ENCODE measurements at regions not wholly inside any gene's neighbourhood (a gene's known extent, or its start where the extent isn't known, plus 50 kb on each side); places are given as distances from the start of the nearest gene placed in this dataset.
A peak's percentile ranks its signal among the peaks of the same experiment; 100 is the strongest.

- Histone ChIP-seq H3K4me1 (ENCODE audit: insufficient read depth, low read length, poor library complexity, severe bottlenecking) (no peaks in the 10 kb centered on the region), H3K27ac (ENCODE audit: low read depth, low read length, poor library complexity, severe bottlenecking) (no peak overlapping the region), H3K4me2 (ENCODE audit: low read length) (no peak overlapping the region), H4K20me1 (ENCODE audit: insufficient read depth, low read length) (no peaks in the 10 kb centered on the region), H3K4me3 (ENCODE audit: low read depth, low read length, poor library complexity, severe bottlenecking) (no peak overlapping the region), H3K9me2 (ENCODE audit: insufficient read depth, low read length) (no peaks in the 10 kb centered on the region), H3K9me3 (ENCODE audit: low read length) (no peaks in the 10 kb centered on the region), H3K79me2 (ENCODE audit: insufficient read depth, low read depth, low read length) (no peaks in the 10 kb centered on the region), H2AFZ (ENCODE audit: low read length) (no peak overlapping the region), H3K36me3 (ENCODE audit: insufficient read depth, low read length) (no peaks in the 10 kb centered on the region)
- intact Hi-C loops (cut with micrococcal nuclease; ENCODE audit: unreplicated experiment): no loop called here
- TF ChIP-seq CTCF (conservative IDR thresholded peaks at IDR 0.05; ENCODE audit: low read length): no peak
- no peak for DNase-seq (ENCODE audit: low spot score)
- POLR2A ChIA-PET: interaction anchor here (0.6 to 0.7 kb wide), 2 partner anchors 11 to 159 kb away, joined by 3 to 4 read pairs; no protein-coding TSS in a partner anchor
- CTCF ChIA-PET (ENCODE audit: unreplicated experiment): no interaction called here
- BruUV-seq (replicated peaks): no TSS peak
Observed at GRCh38 chr1:163820226-163820625, 498.5 kb downstream of the NUF2 start.

- no peaks in the 10 kb centered on the region for H3K36me3 ChIP-seq (ENCODE audit: insufficient read depth, low read length)
- H3K79me2 ChIP-seq (ENCODE audit: insufficient read depth, low read depth, low read length): no peaks in the 10 kb centered on the region
- H3K4me3 ChIP-seq (ENCODE audit: low read depth, low read length, poor library complexity, severe bottlenecking): no peak overlapping the region
- TF ChIP-seq EZH2phosphoT487 (IDR thresholded peaks at IDR 0.05; ENCODE audit: borderline replicate concordance, low read depth, low read length) (no peak), CTCF (conservative IDR thresholded peaks at IDR 0.05; ENCODE audit: low read length) (peak; percentile 58)
- no peaks in the 10 kb centered on the region for H4K20me1 ChIP-seq (ENCODE audit: insufficient read depth, low read length)
- no peak for DNase-seq (ENCODE audit: low spot score)
- ChIA-PET CTCF (ENCODE audit: unreplicated experiment) (no interaction called here), POLR2A (interaction anchor here (0.7 kb wide), 1 partner anchor 10 kb away, joined by 4 read pairs; no protein-coding TSS in a partner anchor)
- no peaks in the 10 kb centered on the region for H3K9me2 ChIP-seq (ENCODE audit: insufficient read depth, low read length)
- H3K9me3 ChIP-seq (ENCODE audit: low read length): no peaks in the 10 kb centered on the region
- no peaks in the 10 kb centered on the region for H3K4me1 ChIP-seq (ENCODE audit: insufficient read depth, low read length, poor library complexity, severe bottlenecking)
- intact Hi-C loops (cut with micrococcal nuclease; ENCODE audit: unreplicated experiment): no loop called here
- no TSS peak for BruUV-seq (replicated peaks)
- no peak overlapping the region for H3K27ac ChIP-seq (ENCODE audit: low read depth, low read length, poor library complexity, severe bottlenecking)
- no peak overlapping the region for H2AFZ ChIP-seq (ENCODE audit: low read length)
- no peak overlapping the region for H3K4me2 ChIP-seq (ENCODE audit: low read length)
Observed at GRCh38 chr1:163820766-163821165, 499.0 kb downstream of the NUF2 start.

GRCh38 chr1:163821679-163822078 is 499.9 kb downstream of the NUF2 start:
- H3K36me3 ChIP-seq (ENCODE audit: insufficient read depth, low read length): no peaks in the 10 kb centered on the region
- no peaks in the 10 kb centered on the region for H3K9me2 ChIP-seq (ENCODE audit: insufficient read depth, low read length)
- H3K79me2 ChIP-seq (ENCODE audit: insufficient read depth, low read depth, low read length): no peaks in the 10 kb centered on the region
- CTCF ChIA-PET (ENCODE audit: unreplicated experiment): no interaction called here
- intact Hi-C loops (cut with micrococcal nuclease; ENCODE audit: unreplicated experiment): no loop called here
- POLR2A ChIA-PET: no interaction called here
- TF ChIP-seq CTCF (conservative IDR thresholded peaks at IDR 0.05; ENCODE audit: low read length): no peak
- TF ChIP-seq EZH2phosphoT487 (IDR thresholded peaks at IDR 0.05; ENCODE audit: borderline replicate concordance, low read depth, low read length): no peak
- H3K4me2 ChIP-seq (ENCODE audit: low read length): no peak overlapping the region
- H3K4me1 ChIP-seq (ENCODE audit: insufficient read depth, low read length, poor library complexity, severe bottlenecking): no peaks in the 10 kb centered on the region
- BruUV-seq (replicated peaks): no TSS peak
- no peak overlapping the region for H3K27ac ChIP-seq (ENCODE audit: low read depth, low read length, poor library complexity, severe bottlenecking)
- DNase-seq (ENCODE audit: low spot score): no peak
- no peaks in the 10 kb centered on the region for H4K20me1 ChIP-seq (ENCODE audit: insufficient read depth, low read length)
- no peak overlapping the region for H3K4me3 ChIP-seq (ENCODE audit: low read depth, low read length, poor library complexity, severe bottlenecking)
- no peaks in the 10 kb centered on the region for H3K9me3 ChIP-seq (ENCODE audit: low read length)
- H2AFZ ChIP-seq (ENCODE audit: low read length): no peak overlapping the region
